GM18502 (cell line): ENCODE measurements at regions not wholly inside any gene's neighbourhood (a gene's known extent, or its start where the extent isn't known, plus 50 kb on each side); places are given as distances from the start of the nearest gene placed in this dataset.

Experiments used
- ATAC-seq: cut with Tn5 transposase; IDR thresholded peaks from one replicate; pipeline ENCODE4 v1.9.1; 2021; ENCODE audit warnings: mild to moderate bottlenecking; ENCODE audit not compliant: unreplicated experiment, poor library complexity

GRCh38 chr1:201653233-201653632 lies 114.3 kb downstream of the NAV1 start:
- ATAC-seq, result no peak

GRCh38 chr1:201653883-201654282 lies 115.0 kb downstream of the NAV1 start:
- no peak for ATAC-seq

- ATAC-seq, result no peak
Observed at GRCh38 chr1:201655243-201655642, 116.3 kb downstream of the NAV1 start.

- ATAC-seq, result no peak
Observed at GRCh38 chr1:201655910-201656309, 117.0 kb downstream of the NAV1 start.

- no peak for ATAC-seq
Observed at GRCh38 chr1:201656311-201657032, 117.5 kb downstream of the NAV1 start.

GRCh38 chr1:201659572-201659971 lies 120.6 kb downstream of the NAV1 start:
- ATAC-seq, result no peak

- ATAC-seq, result no peak
Observed at GRCh38 chr1:201660931-201661822, 122.2 kb downstream of the NAV1 start.

GRCh38 chr1:201661823-201662359 lies 123.0 kb downstream of the NAV1 start:
- ATAC-seq, result no peak

GRCh38 chr1:201662646-201663045 lies 123.7 kb downstream of the NAV1 start:
- no peak for ATAC-seq

- no peak for ATAC-seq
Observed at GRCh38 chr1:201663491-201664113, 124.7 kb downstream of the NAV1 start.

GRCh38 chr1:201665036-201665435 lies 126.1 kb downstream of the NAV1 start:
- ATAC-seq, result no peak

- ATAC-seq, result no peak
Observed at GRCh38 chr1:201666102-201666501, 127.2 kb downstream of the NAV1 start.

- no peak for ATAC-seq
Observed at GRCh38 chr1:201666645-201667044, 127.7 kb downstream of the NAV1 start.

- no peak for ATAC-seq
Observed at GRCh38 chr1:201667479-201667878, 128.6 kb downstream of the NAV1 start.

- no peak for ATAC-seq
Observed at GRCh38 chr1:201670517-201670916, 131.6 kb downstream of the NAV1 start.

- ATAC-seq, result no peak
Observed at GRCh38 chr1:201672685-201673084, 133.8 kb downstream of the NAV1 start.

- ATAC-seq, result no peak
Observed at GRCh38 chr1:201673093-201673492, 134.2 kb downstream of the NAV1 start.

GRCh38 chr1:201673915-201674314 lies 135.0 kb downstream of the NAV1 start:
- ATAC-seq, result no peak

- ATAC-seq, result no peak
Observed at GRCh38 chr1:201675143-201675542, 136.2 kb downstream of the NAV1 start.

GRCh38 chr1:201676197-201676596 lies 137.3 kb downstream of the NAV1 start:
- no peak for ATAC-seq

- ATAC-seq, result no peak
Observed at GRCh38 chr1:201676641-201677040, 137.7 kb downstream of the NAV1 start.
